ENCODE measurements at regions not wholly inside any gene's neighbourhood (a gene's known extent, or its start where the extent isn't known, plus 50 kb on each side); places are given as distances from the start of the nearest gene placed in this dataset.

GRCh38 chr18:54023471-54023870, 201.0 kb downstream of the MBD2 start (continued):
- TF ChIP-seq GABPA (tag; conservative IDR thresholded peaks at IDR 0.05; ENCODE audit: low read depth) (no peak), CTBP1 (IDR thresholded peaks at IDR 0.05; ENCODE audit: borderline replicate concordance) (no peak), CXXC5 (CRISPR knock-in tag; IDR thresholded peaks at IDR 0.05) (no peak), TEAD1 (CRISPR knock-in tag; IDR thresholded peaks at IDR 0.05) (no peak), RFX5 (IDR thresholded peaks at IDR 0.05; ENCODE audit: low read depth, low read length) (no peak)

GRCh38 chr18:54020966-54021365, 203.5 kb downstream of the MBD2 start:
- FAIRE-seq (no peak), DNase-seq (ENCODE audit: extremely low read depth in 1 of 4, low spot score in 3 of 4) (no peak), ATAC-seq (no peak)
- Histone ChIP-seq H3K9ac (ENCODE audit: insufficient read depth in 1 of 2, low read depth in 2 of 2, low read length in 2 of 2) (no peak overlapping the region), H3K36me3 (ENCODE audit: control insufficient read depth, insufficient read depth, low read length) (no peaks in the 10 kb centered on the region), H3K4me1 (replicated peaks in 1 of 2; ENCODE audit: control insufficient read depth in 2 of 2, insufficient read depth in 2 of 2, low read length in 2 of 2) (no peaks in the 10 kb centered on the region), H3K27ac (ENCODE audit: extremely low read depth, low read depth, low read length) (no peak overlapping the region), H3K79me2 (ENCODE audit: control insufficient read depth, insufficient read depth, low read length) (no peaks in the 10 kb centered on the region), H3K9me1 (ENCODE audit: control insufficient read depth, insufficient read depth, low read length) (no peaks in the 10 kb centered on the region), H3K9me3 (replicated peaks; ENCODE audit: control insufficient read depth, insufficient read depth, low read depth, low read length) (no peaks in the 10 kb centered on the region), H3K4me2 (ENCODE audit: insufficient read depth, low read length) (no peak overlapping the region), H3K27me3 (ENCODE audit: control insufficient read depth in 2 of 2, insufficient read depth in 2 of 2, low read length in 2 of 2) (no peaks in the 10 kb centered on the region), H4K20me1 (replicated peaks; ENCODE audit: control insufficient read depth, insufficient read depth, low read length) (no peaks in the 10 kb centered on the region), H2AFZ (ENCODE audit: low read depth, low read length) (no peak overlapping the region), H3K4me3 (no peak overlapping the region)
- CTCF ChIA-PET (ENCODE audit: low intra/inter-chr PET ratio) = no interaction called here
- POLR2A ChIA-PET = no interaction called here
- in situ Hi-C loops (cut with MboI) = no loop called here
- intact Hi-C loops (cut with micrococcal nuclease) = no loop called here
- BruUV-seq (replicated peaks) = no TSS peak
- TF ChIP-seq KAT7 (CRISPR knock-in tag; IDR thresholded peaks at IDR 0.05; ENCODE audit: borderline replicate concordance) = no peak
- no peak for TF ChIP-seq ZBTB12 (CRISPR knock-in tag; IDR thresholded peaks at IDR 0.05)
- TF ChIP-seq ZFP30 (CRISPR knock-in tag; IDR thresholded peaks at IDR 0.05; ENCODE audit: borderline replicate concordance) = no peak
- no peak for TF ChIP-seq POLR2G (IDR thresholded peaks at IDR 0.05; ENCODE audit: low read depth, low read length)
- TF ChIP-seq RHOXF2B (CRISPR knock-in tag; conservative IDR thresholded peaks at IDR 0.05) = no peak
- TF ChIP-seq BRF2 (IDR thresholded peaks at IDR 0.05; ENCODE audit: borderline replicate concordance, insufficient read depth, insufficient read length) = no peak
- no peak for TF ChIP-seq ZNF778 (CRISPR knock-in tag; IDR thresholded peaks at IDR 0.05)
- TF ChIP-seq ZNF124 (CRISPR knock-in tag; IDR thresholded peaks at IDR 0.05) = no peak
- no peak for TF ChIP-seq SAFB (IDR thresholded peaks at IDR 0.05; ENCODE audit: borderline replicate concordance, low read depth, low read length)
- no peak for TF ChIP-seq ZNF311 (CRISPR knock-in tag; IDR thresholded peaks at IDR 0.05)
- TF ChIP-seq GTF2E2 (tag; IDR thresholded peaks at IDR 0.05) = no peak
- TF ChIP-seq SUPT5H (IDR thresholded peaks at IDR 0.05) = no peak
- no peak for TF ChIP-seq ZBED1 (IDR thresholded peaks at IDR 0.05)
- no peak for TF ChIP-seq TSHZ1 (CRISPR knock-in tag; IDR thresholded peaks at IDR 0.05)

All from K562 (cell line).